KMS-11 (cell line): ENCODE measurements at regions not wholly inside any gene's neighbourhood (a gene's known extent, or its start where the extent isn't known, plus 50 kb on each side); places are given as distances from the start of the nearest gene placed in this dataset.
"Not testable (repeated sequence)": the region's sequence is repeated elsewhere in the genome, so short reads cannot be mapped to it uniquely, and the experiment has no call there.

Source experiments
- H2AFZ ChIP-seq: fragments of 200-600 bp; sonication (generic); 2 replicates; pipeline ENCODE4 v1.6.1; 2016; ENCODE audit warnings: antibody characterized with exemption, mixed run types, low read depth
- H3K27ac ChIP-seq: fragments of 200-600 bp; sonication (generic); 2 replicates; pipeline ENCODE4 v1.6.1; 2016; ENCODE audit warnings: mild to moderate bottlenecking, mixed run types
- H3K27me3 ChIP-seq: fragments of 200-600 bp; sonication (generic); 2 replicates; pipeline ENCODE4 v1.6.1; 2017; ENCODE audit warnings: mild to moderate bottlenecking, low read depth, mixed run types, moderate library complexity; ENCODE audit not compliant: insufficient read depth
- H3K36me3 ChIP-seq: fragments of 200-600 bp; sonication (generic); 2 replicates; pipeline ENCODE4 v1.6.1; 2017; ENCODE audit warnings: mild to moderate bottlenecking, mixed run types; ENCODE audit not compliant: insufficient read depth
- H3K4me1 ChIP-seq: fragments of 200-600 bp; sonication (generic); 2 replicates; pipeline ENCODE4 v1.6.1; 2016; ENCODE audit warnings: mild to moderate bottlenecking, low read depth, mixed run types; ENCODE audit not compliant: poor library complexity, severe bottlenecking
- H3K4me2 ChIP-seq: fragments of 200-600 bp; sonication (generic); 2 replicates; pipeline ENCODE4 v1.7.0; 2016; ENCODE audit warnings: mild to moderate bottlenecking, mixed run types
- H3K4me3 ChIP-seq: fragments of 200-600 bp; sonication (generic); IDR thresholded peaks from 2 replicates; pipeline ENCODE4 v1.6.1; 2017; ENCODE audit warnings: low read depth, low read length, mixed read lengths; ENCODE audit not compliant: insufficient read depth
- H3K79me2 ChIP-seq: fragments of 200-600 bp; sonication (generic); 2 replicates; pipeline ENCODE4 v1.6.1; 2016; ENCODE audit warnings: low read depth, mixed run types; ENCODE audit not compliant: insufficient read depth
- H3K9ac ChIP-seq: fragments of 200-600 bp; sonication (generic); 2 replicates; pipeline ENCODE4 v1.6.1; 2016; ENCODE audit warnings: mild to moderate bottlenecking, mixed run types
- H4K20me1 ChIP-seq: fragments of 200-600 bp; sonication (generic); 2 replicates; pipeline ENCODE4 v1.6.1; 2016; ENCODE audit warnings: mild to moderate bottlenecking, mixed run types; ENCODE audit not compliant: insufficient read depth
- TF ChIP-seq, protein P1 (sequence below): fragments of 200-600 bp; sonication (generic); conservative IDR thresholded peaks from 2 replicates; pipeline ENCODE4 v1.6.1; 2017; ENCODE audit warnings: low read depth, mild to moderate bottlenecking, antibody characterized with exemption, low read length, moderate library complexity, mixed read lengths

GRCh38 chr10:46197050-46197449 lies 89.7 kb upstream of the ANTXRL start:
- H3K79me2 ChIP-seq: no peaks in the 10 kb centered on the region
- no peaks in the 10 kb centered on the region for H3K36me3 ChIP-seq
- TF ChIP-seq, protein P1, sequence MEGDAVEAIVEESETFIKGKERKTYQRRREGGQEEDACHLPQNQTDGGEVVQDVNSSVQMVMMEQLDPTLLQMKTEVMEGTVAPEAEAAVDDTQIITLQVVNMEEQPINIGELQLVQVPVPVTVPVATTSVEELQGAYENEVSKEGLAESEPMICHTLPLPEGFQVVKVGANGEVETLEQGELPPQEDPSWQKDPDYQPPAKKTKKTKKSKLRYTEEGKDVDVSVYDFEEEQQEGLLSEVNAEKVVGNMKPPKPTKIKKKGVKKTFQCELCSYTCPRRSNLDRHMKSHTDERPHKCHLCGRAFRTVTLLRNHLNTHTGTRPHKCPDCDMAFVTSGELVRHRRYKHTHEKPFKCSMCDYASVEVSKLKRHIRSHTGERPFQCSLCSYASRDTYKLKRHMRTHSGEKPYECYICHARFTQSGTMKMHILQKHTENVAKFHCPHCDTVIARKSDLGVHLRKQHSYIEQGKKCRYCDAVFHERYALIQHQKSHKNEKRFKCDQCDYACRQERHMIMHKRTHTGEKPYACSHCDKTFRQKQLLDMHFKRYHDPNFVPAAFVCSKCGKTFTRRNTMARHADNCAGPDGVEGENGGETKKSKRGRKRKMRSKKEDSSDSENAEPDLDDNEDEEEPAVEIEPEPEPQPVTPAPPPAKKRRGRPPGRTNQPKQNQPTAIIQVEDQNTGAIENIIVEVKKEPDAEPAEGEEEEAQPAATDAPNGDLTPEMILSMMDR: no peak
- H3K4me3 ChIP-seq: no peak overlapping the region
- H3K4me2 ChIP-seq: no peak overlapping the region
- H2AFZ ChIP-seq: no peak overlapping the region
- H3K27me3 ChIP-seq: no peaks in the 10 kb centered on the region
- H3K4me1 ChIP-seq: no peaks in the 10 kb centered on the region
- H3K9ac ChIP-seq: no peak overlapping the region
- H3K27ac ChIP-seq: no peak overlapping the region
- H4K20me1 ChIP-seq: no peaks in the 10 kb centered on the region

DNA sequence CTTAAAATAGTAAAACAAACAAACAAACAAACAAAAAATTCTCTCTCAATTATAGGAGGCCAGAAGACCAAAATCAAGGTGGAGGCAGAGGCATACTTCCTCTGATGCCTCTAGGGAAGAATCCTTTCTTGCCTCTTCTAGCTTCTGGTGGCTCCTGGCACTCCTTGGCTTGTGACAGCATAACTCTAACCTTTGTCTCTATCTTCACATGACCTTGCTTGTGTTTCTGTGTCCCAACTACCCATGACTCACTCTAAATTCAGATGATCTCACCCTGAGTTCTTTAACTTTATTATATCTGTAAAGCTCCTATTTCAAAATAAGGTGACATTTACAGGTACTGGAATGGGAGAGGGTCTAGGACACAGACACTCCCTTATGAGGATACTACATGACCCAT lies 88.3 kb upstream of the ANTXRL start:
- no peak overlapping the region for H3K9ac ChIP-seq
- H3K79me2 ChIP-seq: no peaks in the 10 kb centered on the region
- H2AFZ ChIP-seq: no peak overlapping the region
- H3K36me3 ChIP-seq: no peaks in the 10 kb centered on the region
- H3K27me3 ChIP-seq: no peaks in the 10 kb centered on the region
- TF ChIP-seq, protein P1: no peak
- no peaks in the 10 kb centered on the region for H3K4me1 ChIP-seq
- no peak overlapping the region for H3K4me3 ChIP-seq
- no peak overlapping the region for H3K4me2 ChIP-seq
- H4K20me1 ChIP-seq: no peaks in the 10 kb centered on the region
- no peak overlapping the region for H3K27ac ChIP-seq

DNA sequence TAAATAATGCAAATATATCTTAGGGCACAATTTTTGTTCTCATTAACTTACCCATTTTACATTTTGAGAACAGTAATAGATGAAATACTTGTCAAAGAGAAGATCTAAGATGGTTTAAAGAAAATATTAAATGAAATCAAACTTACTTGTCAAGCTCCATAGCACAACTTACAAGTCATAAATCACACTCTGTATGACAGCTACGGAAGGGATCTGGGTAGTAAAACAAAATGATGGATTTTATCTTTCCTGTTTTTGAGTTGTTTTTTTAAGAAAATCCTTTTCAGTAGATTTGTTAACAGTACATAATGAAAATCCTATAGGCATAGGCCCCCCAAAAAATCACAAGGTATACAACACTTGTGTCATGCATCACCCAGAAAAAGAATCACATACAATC lies 84.4 kb upstream of the ANTXRL start:
- not testable (repeated sequence) for H3K4me1 ChIP-seq, H3K27me3 ChIP-seq, H4K20me1 ChIP-seq, H3K4me3 ChIP-seq, H3K9ac ChIP-seq, H3K36me3 ChIP-seq, H3K27ac ChIP-seq, H2AFZ ChIP-seq, H3K79me2 ChIP-seq, H3K4me2 ChIP-seq

DNA sequence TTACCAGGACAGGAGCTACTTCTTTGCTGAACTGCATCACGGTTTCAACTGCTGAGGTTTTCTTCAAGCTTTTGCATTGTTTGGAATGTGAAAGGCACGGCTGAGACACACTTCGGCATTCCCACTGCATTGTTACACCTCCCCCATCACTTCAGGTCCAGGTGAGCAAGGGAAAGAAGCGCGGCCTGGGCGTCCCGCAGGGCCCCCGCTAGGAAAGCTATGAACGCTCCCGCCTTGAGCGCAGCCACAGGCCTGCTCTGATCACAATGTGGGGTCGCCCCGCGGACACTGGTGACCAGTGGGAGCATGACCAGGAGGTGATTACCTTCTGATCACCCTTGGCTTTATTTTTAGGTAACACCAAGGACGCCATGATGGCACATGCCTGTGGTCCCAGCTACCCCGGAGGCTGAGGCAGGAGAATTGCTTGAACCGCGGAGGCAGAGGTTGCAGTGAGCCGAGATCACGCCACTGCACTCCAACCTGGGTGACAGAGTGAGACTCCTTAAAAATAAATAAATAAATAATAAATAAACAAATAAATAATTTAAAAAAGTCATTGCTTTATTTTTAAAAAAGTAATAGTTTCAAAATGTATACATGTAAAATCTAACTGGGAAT lies 82.2 kb upstream of the ANTXRL start:
- H3K27ac ChIP-seq, H3K4me1 ChIP-seq, H3K4me3 ChIP-seq, H2AFZ ChIP-seq, H3K9ac ChIP-seq, H3K27me3 ChIP-seq, H4K20me1 ChIP-seq, H3K79me2 ChIP-seq, H3K36me3 ChIP-seq, H3K4me2 ChIP-seq: not testable (repeated sequence)

DNA sequence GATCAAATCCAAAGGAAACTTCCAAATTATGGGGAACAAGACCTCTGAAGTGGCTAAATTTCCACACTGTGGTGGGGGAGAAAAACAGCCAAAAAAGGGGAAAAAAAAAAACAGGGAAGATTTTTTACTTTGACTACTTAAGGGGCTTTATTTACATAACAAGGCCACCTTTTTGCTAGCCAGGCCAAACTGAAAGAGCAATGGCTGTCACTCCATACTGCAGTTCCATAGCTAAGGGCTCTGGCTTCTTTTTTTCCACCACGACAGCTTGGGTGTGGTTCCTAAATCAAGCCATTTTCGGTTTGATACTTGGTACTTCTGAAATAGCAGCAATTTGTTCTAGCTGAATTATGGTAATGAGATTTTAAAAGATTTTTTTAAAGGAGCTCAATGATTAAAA lies 76.4 kb upstream of the ANTXRL start:
- not testable (repeated sequence) for H3K4me2 ChIP-seq, H4K20me1 ChIP-seq, H3K27me3 ChIP-seq, H3K36me3 ChIP-seq, H3K9ac ChIP-seq, H3K4me1 ChIP-seq, H2AFZ ChIP-seq, H3K27ac ChIP-seq, H3K4me3 ChIP-seq, H3K79me2 ChIP-seq

- no peak overlapping the region for H2AFZ ChIP-seq
- H3K4me1 ChIP-seq: no peaks in the 10 kb centered on the region
- H3K4me2 ChIP-seq: no peak overlapping the region
- H3K36me3 ChIP-seq: no peaks in the 10 kb centered on the region
- no peaks in the 10 kb centered on the region for H3K79me2 ChIP-seq
- no peaks in the 10 kb centered on the region for H4K20me1 ChIP-seq
- TF ChIP-seq, protein P1: no peak
- no peak overlapping the region for H3K4me3 ChIP-seq
- no peak overlapping the region for H3K27ac ChIP-seq
- no peaks in the 10 kb centered on the region for H3K27me3 ChIP-seq
- no peak overlapping the region for H3K9ac ChIP-seq
These were observed 71.4 kb upstream of the ANTXRL start for GRCh38 chr10:46215426-46215825.
